ENCODE measurements at regions not wholly inside any gene's neighbourhood (a gene's known extent, or its start where the extent isn't known, plus 50 kb on each side); places are given as distances from the start of the nearest gene placed in this dataset.

GRCh38 chr15:66628976-66629723 lies 63.4 kb upstream of the LCTL start:
- no peaks in the 10 kb centered on the region for H3K79me2 ChIP-seq (ENCODE audit: insufficient read depth, low read length)
- H3K9ac ChIP-seq (ENCODE audit: low read length), result no peak overlapping the region
- no peak overlapping the region for H3K4me3 ChIP-seq (ENCODE audit: insufficient read depth, low read length, poor library complexity, severe bottlenecking)
- no peak overlapping the region for H3K27ac ChIP-seq (ENCODE audit: low read depth, low read length)
- H3K27me3 ChIP-seq (ENCODE audit: low read length), result no peaks in the 10 kb centered on the region
- H3F3A ChIP-seq (ENCODE audit: insufficient read depth), result no peaks in the 10 kb centered on the region
- H2AFZ ChIP-seq (ENCODE audit: low read depth, low read length, severe bottlenecking), result no peak overlapping the region
- H3K4me2 ChIP-seq (ENCODE audit: low read depth, low read length, poor library complexity, severe bottlenecking), result no peak overlapping the region
- no peaks in the 10 kb centered on the region for H3K9me3 ChIP-seq (ENCODE audit: insufficient read depth, low read length)
- no peaks in the 10 kb centered on the region for H3K36me3 ChIP-seq (ENCODE audit: low read length)
- TF ChIP-seq CTCF (IDR thresholded peaks at IDR 0.05; ENCODE audit: insufficient read depth, low read length, poor library complexity, severe bottlenecking), result no peak
- no peak for TF ChIP-seq EZH2phosphoT487 (conservative IDR thresholded peaks at IDR 0.05; ENCODE audit: low read length)
- no peaks in the 10 kb centered on the region for H3K9me2 ChIP-seq (replicated peaks; ENCODE audit: insufficient read depth, low read length)
- no peaks in the 10 kb centered on the region for H4K20me1 ChIP-seq (ENCODE audit: low read depth, low read length)

GRCh38 chr15:66629817-66630576 lies 64.2 kb upstream of the LCTL start:
- no peak overlapping the region for H3K9ac ChIP-seq (ENCODE audit: low read length)
- H3K27ac ChIP-seq (ENCODE audit: low read depth, low read length), result no peak overlapping the region
- no peak overlapping the region for H2AFZ ChIP-seq (ENCODE audit: low read depth, low read length, severe bottlenecking)
- H3K4me2 ChIP-seq (ENCODE audit: low read depth, low read length, poor library complexity, severe bottlenecking), result no peak overlapping the region
- no peak overlapping the region for H3K4me3 ChIP-seq (ENCODE audit: insufficient read depth, low read length, poor library complexity, severe bottlenecking)
- H3K79me2 ChIP-seq (ENCODE audit: insufficient read depth, low read length), result no peaks in the 10 kb centered on the region
- H3K27me3 ChIP-seq (ENCODE audit: low read length), result no peaks in the 10 kb centered on the region
- no peaks in the 10 kb centered on the region for H3K9me3 ChIP-seq (ENCODE audit: insufficient read depth, low read length)
- H4K20me1 ChIP-seq (ENCODE audit: low read depth, low read length), result no peaks in the 10 kb centered on the region
- no peaks in the 10 kb centered on the region for H3K9me2 ChIP-seq (replicated peaks; ENCODE audit: insufficient read depth, low read length)
- no peaks in the 10 kb centered on the region for H3F3A ChIP-seq (ENCODE audit: insufficient read depth)
- TF ChIP-seq EZH2phosphoT487 (conservative IDR thresholded peaks at IDR 0.05; ENCODE audit: low read length) (no peak), CTCF (IDR thresholded peaks at IDR 0.05; ENCODE audit: insufficient read depth, low read length, poor library complexity, severe bottlenecking) (no peak)
- no peaks in the 10 kb centered on the region for H3K36me3 ChIP-seq (ENCODE audit: low read length)

GRCh38 chr15:66630801-66631351 lies 65.1 kb upstream of the LCTL start:
- Histone ChIP-seq H4K20me1 (ENCODE audit: low read depth, low read length) (no peaks in the 10 kb centered on the region), H3K9me3 (ENCODE audit: insufficient read depth, low read length) (no peaks in the 10 kb centered on the region), H3K36me3 (ENCODE audit: low read length) (no peaks in the 10 kb centered on the region), H3F3A (ENCODE audit: insufficient read depth) (no peaks in the 10 kb centered on the region), H3K79me2 (ENCODE audit: insufficient read depth, low read length) (no peaks in the 10 kb centered on the region), H3K27ac (ENCODE audit: low read depth, low read length) (no peak overlapping the region), H3K27me3 (ENCODE audit: low read length) (no peaks in the 10 kb centered on the region), H3K9ac (ENCODE audit: low read length) (no peak overlapping the region), H3K9me2 (replicated peaks; ENCODE audit: insufficient read depth, low read length) (no peaks in the 10 kb centered on the region), H2AFZ (ENCODE audit: low read depth, low read length, severe bottlenecking) (no peak overlapping the region), H3K4me3 (ENCODE audit: insufficient read depth, low read length, poor library complexity, severe bottlenecking) (no peak overlapping the region), H3K4me2 (ENCODE audit: low read depth, low read length, poor library complexity, severe bottlenecking) (no peak overlapping the region)
- TF ChIP-seq EZH2phosphoT487 (conservative IDR thresholded peaks at IDR 0.05; ENCODE audit: low read length), result no peak
- no peak for TF ChIP-seq CTCF (IDR thresholded peaks at IDR 0.05; ENCODE audit: insufficient read depth, low read length, poor library complexity, severe bottlenecking)
